Hepatocyte (in vitro differentiated cells): ENCODE measurements at regions not wholly inside any gene's neighbourhood (a gene's known extent, or its start where the extent isn't known, plus 50 kb on each side); places are given as distances from the start of the nearest gene placed in this dataset.
"Not testable (repeated sequence)": the region's sequence is repeated elsewhere in the genome, so short reads cannot be mapped to it uniquely, and the experiment has no call there.

Experiments
- EZH2 ChIP-seq: fragments of 200-600 bp; sonication (generic); IDR thresholded peaks from 2 replicates; pipeline ENCODE4 v1.6.1; 2016; ENCODE audit warnings: antibody characterized with exemption, mild to moderate bottlenecking, borderline replicate concordance
- EZH2phosphoT487 ChIP-seq: fragments of 200-600 bp; sonication (generic); IDR thresholded peaks from one replicate; pipeline ENCODE4 v1.6.1; 2018; ENCODE audit warnings: antibody characterized with exemption, mild to moderate bottlenecking, low read depth, moderate library complexity; ENCODE audit not compliant: unreplicated experiment, severe bottlenecking
- TF ChIP-seq, protein P1 (sequence below): fragments of 200-600 bp; sonication (generic); IDR thresholded peaks from 2 replicates; pipeline ENCODE4 v1.5.1; 2016; ENCODE audit warnings: antibody characterized with exemption, mild to moderate bottlenecking; ENCODE audit not compliant: poor library complexity

DNA sequence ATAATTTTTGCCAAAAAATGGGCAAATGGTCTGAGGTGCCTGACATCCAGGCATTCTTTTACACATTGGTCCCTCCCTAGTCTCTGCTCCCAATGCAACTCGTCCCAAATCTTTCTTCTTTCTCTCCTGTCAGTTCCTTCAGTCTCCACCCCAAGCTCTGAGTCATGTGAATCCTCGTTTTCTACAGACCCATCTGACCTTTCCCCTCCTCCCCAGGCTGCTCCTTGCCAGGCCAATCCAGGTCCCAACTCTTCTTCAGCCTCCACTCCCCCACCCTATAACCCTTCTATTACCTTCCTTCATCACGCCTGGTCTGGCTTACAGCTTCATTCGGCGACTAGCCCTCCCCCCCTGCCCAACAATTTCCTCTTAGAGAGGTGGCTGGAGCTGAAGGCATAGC lies 55.3 kb downstream of the BBS10 start:
- TF ChIP-seq, protein P1, sequence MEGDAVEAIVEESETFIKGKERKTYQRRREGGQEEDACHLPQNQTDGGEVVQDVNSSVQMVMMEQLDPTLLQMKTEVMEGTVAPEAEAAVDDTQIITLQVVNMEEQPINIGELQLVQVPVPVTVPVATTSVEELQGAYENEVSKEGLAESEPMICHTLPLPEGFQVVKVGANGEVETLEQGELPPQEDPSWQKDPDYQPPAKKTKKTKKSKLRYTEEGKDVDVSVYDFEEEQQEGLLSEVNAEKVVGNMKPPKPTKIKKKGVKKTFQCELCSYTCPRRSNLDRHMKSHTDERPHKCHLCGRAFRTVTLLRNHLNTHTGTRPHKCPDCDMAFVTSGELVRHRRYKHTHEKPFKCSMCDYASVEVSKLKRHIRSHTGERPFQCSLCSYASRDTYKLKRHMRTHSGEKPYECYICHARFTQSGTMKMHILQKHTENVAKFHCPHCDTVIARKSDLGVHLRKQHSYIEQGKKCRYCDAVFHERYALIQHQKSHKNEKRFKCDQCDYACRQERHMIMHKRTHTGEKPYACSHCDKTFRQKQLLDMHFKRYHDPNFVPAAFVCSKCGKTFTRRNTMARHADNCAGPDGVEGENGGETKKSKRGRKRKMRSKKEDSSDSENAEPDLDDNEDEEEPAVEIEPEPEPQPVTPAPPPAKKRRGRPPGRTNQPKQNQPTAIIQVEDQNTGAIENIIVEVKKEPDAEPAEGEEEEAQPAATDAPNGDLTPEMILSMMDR = not testable (repeated sequence)
- TF ChIP-seq EZH2, EZH2phosphoT487: not testable (repeated sequence)
